ENCODE measurements at regions not wholly inside any gene's neighbourhood (a gene's known extent, or its start where the extent isn't known, plus 50 kb on each side); places are given as distances from the start of the nearest gene placed in this dataset.

GRCh38 chr2:5495586-5495985 is 196.6 kb upstream of the SOX11 start:
- DNase-seq: no peak
- peaks cover 5% of the 10 kb centered on the region for H3K9me3 Mint-ChIP-seq
- H3K36me3 Mint-ChIP-seq: no peaks in the 10 kb centered on the region
- no peak overlapping the region for H3K4me3 Mint-ChIP-seq
- no peak overlapping the region for H3K27ac Mint-ChIP-seq
- CTCF ChIA-PET: no interaction called here
- H3K4me1 Mint-ChIP-seq: no peaks in the 10 kb centered on the region
- no peaks in the 10 kb centered on the region for H3K27me3 Mint-ChIP-seq

GRCh38 chr2:5497874-5498273 is 194.3 kb upstream of the SOX11 start:
- CTCF ChIA-PET: no interaction called here
- Mint-ChIP-seq H3K4me3 (no peak overlapping the region), H3K36me3 (no peaks in the 10 kb centered on the region), H3K27me3 (no peaks in the 10 kb centered on the region), H3K9me3 (peaks cover 3% of the 10 kb centered on the region), H3K4me1 (no peaks in the 10 kb centered on the region), H3K27ac (no peak overlapping the region)
- DNase-seq: no peak

- no peaks in the 10 kb centered on the region for H3K9me3 Mint-ChIP-seq
- no peaks in the 10 kb centered on the region for H3K36me3 Mint-ChIP-seq
- no peak overlapping the region for H3K27ac Mint-ChIP-seq
- H3K4me3 Mint-ChIP-seq: no peak overlapping the region
- no peaks in the 10 kb centered on the region for H3K27me3 Mint-ChIP-seq
- H3K4me1 Mint-ChIP-seq: no peaks in the 10 kb centered on the region
- CTCF ChIA-PET: no interaction called here
- DNase-seq: no peak
Observed at GRCh38 chr2:5501807-5502206, 190.4 kb upstream of the SOX11 start.

GRCh38 chr2:5502385-5502784 is 189.8 kb upstream of the SOX11 start:
- CTCF ChIA-PET: no interaction called here
- Mint-ChIP-seq H3K9me3 (no peaks in the 10 kb centered on the region), H3K27ac (no peak overlapping the region), H3K27me3 (no peaks in the 10 kb centered on the region), H3K4me1 (no peaks in the 10 kb centered on the region), H3K4me3 (no peak overlapping the region), H3K36me3 (no peaks in the 10 kb centered on the region)
- DNase-seq: no peak

- CTCF ChIA-PET: no interaction called here
- no peaks in the 10 kb centered on the region for H3K36me3 Mint-ChIP-seq
- H3K4me1 Mint-ChIP-seq: no peaks in the 10 kb centered on the region
Observed at GRCh38 chr2:5504756-5505155, 187.4 kb upstream of the SOX11 start.

GRCh38 chr2:5507367-5507766 is 184.8 kb upstream of the SOX11 start:
- no peaks in the 10 kb centered on the region for H3K4me1 Mint-ChIP-seq
- CTCF ChIA-PET: no interaction called here
- no peak overlapping the region for H3K4me3 Mint-ChIP-seq
- no peaks in the 10 kb centered on the region for H3K36me3 Mint-ChIP-seq
- DNase-seq: no peak
- H3K9me3 Mint-ChIP-seq: no peaks in the 10 kb centered on the region
- no peaks in the 10 kb centered on the region for H3K27me3 Mint-ChIP-seq
- no peak overlapping the region for H3K27ac Mint-ChIP-seq

More at GRCh38 chr2:5504756-5505155, 187.4 kb upstream of the SOX11 start:
- Mint-ChIP-seq H3K9me3 (no peaks in the 10 kb centered on the region), H3K27ac (no peak overlapping the region), H3K4me3 (no peak overlapping the region), H3K27me3 (no peaks in the 10 kb centered on the region)
- DNase-seq: no peak

GRCh38 chr2:5509362-5509761 is 182.8 kb upstream of the SOX11 start:
- H3K9me3 Mint-ChIP-seq: no peaks in the 10 kb centered on the region
- no peaks in the 10 kb centered on the region for H3K4me1 Mint-ChIP-seq
- CTCF ChIA-PET: no interaction called here
- DNase-seq: no peak
- no peaks in the 10 kb centered on the region for H3K27me3 Mint-ChIP-seq
- H3K4me3 Mint-ChIP-seq: no peak overlapping the region
- no peak overlapping the region for H3K27ac Mint-ChIP-seq
- H3K36me3 Mint-ChIP-seq: no peaks in the 10 kb centered on the region

GRCh38 chr2:5510082-5510481 is 182.1 kb upstream of the SOX11 start:
- H3K4me3 Mint-ChIP-seq: no peak overlapping the region
- no peaks in the 10 kb centered on the region for H3K9me3 Mint-ChIP-seq
- H3K36me3 Mint-ChIP-seq: no peaks in the 10 kb centered on the region
- no peak for DNase-seq
- H3K27ac Mint-ChIP-seq: no peak overlapping the region
- H3K4me1 Mint-ChIP-seq: no peaks in the 10 kb centered on the region
- H3K27me3 Mint-ChIP-seq: no peaks in the 10 kb centered on the region
- CTCF ChIA-PET: no interaction called here

- Mint-ChIP-seq H3K27me3 (no peaks in the 10 kb centered on the region), H3K9me3 (no peaks in the 10 kb centered on the region), H3K36me3 (no peaks in the 10 kb centered on the region), H3K27ac (no peak overlapping the region), H3K4me1 (no peaks in the 10 kb centered on the region), H3K4me3 (no peak overlapping the region)
- DNase-seq: no peak
- CTCF ChIA-PET: no interaction called here
Observed at GRCh38 chr2:5515693-5516092, 176.5 kb upstream of the SOX11 start.

GRCh38 chr2:5519286-5519685 is 172.9 kb upstream of the SOX11 start:
- CTCF ChIA-PET: no interaction called here
- no peaks in the 10 kb centered on the region for H3K36me3 Mint-ChIP-seq
- DNase-seq: no peak
- H3K27me3 Mint-ChIP-seq: no peaks in the 10 kb centered on the region
- no peaks in the 10 kb centered on the region for H3K4me1 Mint-ChIP-seq
- H3K4me3 Mint-ChIP-seq: no peak overlapping the region
- H3K9me3 Mint-ChIP-seq: no peaks in the 10 kb centered on the region
- no peak overlapping the region for H3K27ac Mint-ChIP-seq

- H3K4me3 Mint-ChIP-seq: no peak overlapping the region
- no peaks in the 10 kb centered on the region for H3K27me3 Mint-ChIP-seq
- H3K27ac Mint-ChIP-seq: no peak overlapping the region
- H3K9me3 Mint-ChIP-seq: no peaks in the 10 kb centered on the region
- H3K4me1 Mint-ChIP-seq: no peaks in the 10 kb centered on the region
- H3K36me3 Mint-ChIP-seq: no peaks in the 10 kb centered on the region
- no peak for DNase-seq
- CTCF ChIA-PET: no interaction called here
Observed at GRCh38 chr2:5520463-5520972, 171.7 kb upstream of the SOX11 start.

GRCh38 chr2:5521461-5521860 is 170.7 kb upstream of the SOX11 start:
- Mint-ChIP-seq H3K27me3 (no peaks in the 10 kb centered on the region), H3K4me3 (no peak overlapping the region), H3K27ac (no peak overlapping the region), H3K4me1 (no peaks in the 10 kb centered on the region), H3K9me3 (peaks cover 1% of the 10 kb centered on the region), H3K36me3 (no peaks in the 10 kb centered on the region)
- CTCF ChIA-PET: no interaction called here
- DNase-seq: no peak

- H3K27me3 Mint-ChIP-seq: no peaks in the 10 kb centered on the region
- no peak overlapping the region for H3K4me3 Mint-ChIP-seq
- CTCF ChIA-PET: no interaction called here
- H3K9me3 Mint-ChIP-seq: peaks cover 8% of the 10 kb centered on the region
- no peak for DNase-seq
- H3K4me1 Mint-ChIP-seq: no peaks in the 10 kb centered on the region
- H3K36me3 Mint-ChIP-seq: no peaks in the 10 kb centered on the region
- no peak overlapping the region for H3K27ac Mint-ChIP-seq
Observed at GRCh38 chr2:5524551-5524950, 167.6 kb upstream of the SOX11 start.

- Mint-ChIP-seq H3K9me3 (peaks cover 8% of the 10 kb centered on the region), H3K27ac (no peak overlapping the region), H3K4me1 (no peaks in the 10 kb centered on the region), H3K4me3 (no peak overlapping the region), H3K36me3 (no peaks in the 10 kb centered on the region), H3K27me3 (no peaks in the 10 kb centered on the region)
- CTCF ChIA-PET: no interaction called here
- DNase-seq: no peak
Observed at GRCh38 chr2:5528706-5529105, 163.5 kb upstream of the SOX11 start.

GRCh38 chr2:5530011-5530696 is 162.0 kb upstream of the SOX11 start:
- no peak for DNase-seq
- Mint-ChIP-seq H3K27ac (no peak overlapping the region), H3K4me3 (no peak overlapping the region), H3K4me1 (no peaks in the 10 kb centered on the region), H3K36me3 (no peaks in the 10 kb centered on the region), H3K27me3 (no peaks in the 10 kb centered on the region), H3K9me3 (peaks cover 8% of the 10 kb centered on the region)
- CTCF ChIA-PET: no interaction called here

GRCh38 chr2:5535301-5535700 is 156.9 kb upstream of the SOX11 start:
- Mint-ChIP-seq H3K36me3 (no peaks in the 10 kb centered on the region), H3K4me1 (no peaks in the 10 kb centered on the region), H3K27me3 (no peaks in the 10 kb centered on the region), H3K27ac (no peak overlapping the region), H3K9me3 (peaks cover 5% of the 10 kb centered on the region), H3K4me3 (no peak overlapping the region)
- CTCF ChIA-PET: no interaction called here
- DNase-seq: no peak
